Renal pelvis (tissue), 1 donor: ENCODE measurements at regions not wholly inside any gene's neighbourhood (a gene's known extent, or its start where the extent isn't known, plus 50 kb on each side); places are given as distances from the start of the nearest gene placed in this dataset.

Experiments
- DNase-seq: peaks from one replicate; pipeline ENCODE4 v3.0.0-alpha.2; 2013

GRCh38 chr2:215687149-215688031, 251.5 kb upstream of the FN1 start:
- DNase-seq = no peak

DNA sequence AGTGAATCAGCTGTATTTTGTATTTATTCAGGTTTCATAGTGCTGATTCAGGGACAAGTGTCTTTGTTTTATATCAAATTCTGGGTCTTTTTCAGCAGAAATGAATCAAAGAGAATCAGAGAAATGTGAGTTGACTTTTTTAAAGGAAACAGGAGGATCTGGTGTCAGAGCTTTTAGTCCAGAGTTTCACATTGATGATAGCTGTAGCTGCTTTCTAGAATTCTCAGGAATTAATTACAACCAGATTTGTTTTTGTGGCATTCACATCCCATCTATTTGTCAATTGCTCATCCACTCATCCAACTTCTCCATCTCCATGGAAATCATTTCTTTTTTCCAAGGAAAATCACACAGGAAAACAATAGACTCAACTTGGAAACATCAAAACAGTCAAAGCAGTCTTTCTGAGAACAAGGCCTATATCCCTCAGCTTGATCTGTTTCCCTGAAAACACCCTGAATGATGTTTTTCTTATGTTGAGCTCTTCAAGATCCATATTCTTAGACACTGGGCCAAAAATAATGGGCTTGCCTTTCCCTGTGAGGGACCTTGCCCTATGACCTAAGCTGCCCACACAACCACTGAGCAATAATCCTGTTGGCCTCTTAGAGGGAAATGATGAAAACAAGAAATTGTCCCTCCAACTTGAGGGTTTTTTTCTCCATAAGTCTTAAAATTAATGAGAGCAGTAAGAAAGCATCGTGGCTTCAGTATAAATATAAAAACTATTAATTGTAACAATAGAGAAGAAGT, 249.5 kb upstream of the FN1 start:
- DNase-seq = no peak

DNA sequence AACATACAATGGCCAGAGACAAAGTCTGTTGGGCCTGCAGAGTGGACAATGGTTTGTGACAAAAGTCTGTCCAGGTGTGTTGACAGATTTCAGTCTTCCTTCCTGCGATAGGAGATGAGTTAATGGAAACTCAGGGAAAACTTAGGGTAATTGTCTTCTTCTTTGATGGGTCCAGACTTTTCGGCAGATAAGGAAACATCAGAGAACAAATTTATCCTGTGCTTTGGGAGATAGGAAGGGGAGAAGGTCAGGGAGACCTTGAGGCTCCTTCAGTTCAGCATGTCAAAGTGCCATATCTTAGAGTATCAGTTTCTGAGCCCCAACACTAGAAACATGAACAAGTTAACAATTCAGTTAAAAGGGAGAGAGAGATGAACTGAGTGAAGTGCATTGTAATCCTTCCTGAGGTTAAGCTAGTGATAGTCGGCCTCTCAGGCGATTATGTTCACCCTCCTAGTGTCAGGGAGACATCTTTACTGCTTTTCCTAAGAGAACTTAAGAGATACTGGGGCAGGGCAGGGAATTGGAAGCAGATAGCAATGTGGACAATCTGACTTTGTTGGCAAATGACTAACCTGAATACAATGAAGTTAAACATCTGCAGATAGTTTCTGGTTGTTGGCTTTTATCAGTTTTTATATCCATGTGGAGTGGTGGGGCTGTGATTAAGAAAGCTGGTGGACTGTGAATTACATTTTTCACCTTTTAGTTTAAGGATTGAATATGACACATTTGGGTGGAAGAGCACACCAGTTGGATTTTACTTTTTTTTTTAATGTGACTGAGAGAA, 248.8 kb upstream of the FN1 start:
- DNase-seq = no peak

DNA sequence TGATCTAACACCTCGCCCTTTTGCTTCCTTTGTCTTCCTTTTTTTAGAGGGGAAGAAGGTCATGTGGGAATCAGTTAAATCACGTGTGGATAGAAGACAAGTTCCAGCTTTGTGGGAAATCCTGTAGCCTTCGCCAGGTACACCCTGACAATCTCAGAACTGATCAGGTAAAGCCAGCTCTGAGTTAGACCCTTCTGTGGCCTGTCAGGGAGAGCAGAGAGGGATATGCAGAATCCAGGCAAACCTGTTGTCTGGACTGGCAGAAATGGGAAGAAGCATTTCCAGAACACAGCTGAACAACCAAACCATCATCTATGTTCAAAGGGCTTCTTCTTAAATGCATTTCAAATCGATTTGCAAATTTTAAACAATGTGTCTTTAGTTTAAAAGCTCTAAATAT, 247.4 kb upstream of the FN1 start:
- DNase-seq = no peak

DNA sequence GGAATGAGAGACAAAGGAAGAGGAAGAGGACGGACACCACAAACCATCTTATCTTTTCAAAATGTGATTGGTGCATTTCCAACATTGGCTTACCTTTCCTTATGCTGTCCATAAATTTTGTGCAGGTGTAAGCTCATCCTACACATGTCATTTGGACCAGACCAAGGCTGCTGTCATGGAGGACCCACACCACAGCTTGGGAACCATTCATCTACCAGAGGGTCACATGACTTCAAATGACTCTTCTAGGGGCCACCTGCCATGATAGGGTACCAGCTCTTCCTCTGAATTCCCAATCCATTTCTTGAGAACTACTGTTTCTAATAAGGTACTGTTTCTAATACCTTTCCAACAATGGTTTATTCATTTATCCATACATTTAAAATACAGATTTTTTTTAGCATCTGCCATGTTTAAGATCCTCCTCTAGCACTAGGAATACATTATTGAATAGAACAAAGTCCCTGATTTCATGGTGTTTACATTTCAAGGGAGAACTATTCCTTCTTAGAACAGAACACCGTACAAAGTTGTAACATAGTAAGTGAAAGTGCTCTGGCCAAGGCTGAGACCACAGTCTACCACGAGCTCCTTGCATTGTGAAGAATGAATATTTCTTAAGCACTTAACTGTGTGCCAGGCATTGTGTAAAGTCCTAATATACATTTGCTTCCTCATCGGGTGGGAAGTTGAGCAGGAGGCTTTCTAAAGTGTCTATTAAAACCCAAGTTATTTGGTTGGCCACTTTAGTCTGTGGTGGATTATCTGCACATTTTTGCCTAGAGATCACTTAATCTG, 246.1 kb upstream of the FN1 start:
- no peak for DNase-seq

DNA sequence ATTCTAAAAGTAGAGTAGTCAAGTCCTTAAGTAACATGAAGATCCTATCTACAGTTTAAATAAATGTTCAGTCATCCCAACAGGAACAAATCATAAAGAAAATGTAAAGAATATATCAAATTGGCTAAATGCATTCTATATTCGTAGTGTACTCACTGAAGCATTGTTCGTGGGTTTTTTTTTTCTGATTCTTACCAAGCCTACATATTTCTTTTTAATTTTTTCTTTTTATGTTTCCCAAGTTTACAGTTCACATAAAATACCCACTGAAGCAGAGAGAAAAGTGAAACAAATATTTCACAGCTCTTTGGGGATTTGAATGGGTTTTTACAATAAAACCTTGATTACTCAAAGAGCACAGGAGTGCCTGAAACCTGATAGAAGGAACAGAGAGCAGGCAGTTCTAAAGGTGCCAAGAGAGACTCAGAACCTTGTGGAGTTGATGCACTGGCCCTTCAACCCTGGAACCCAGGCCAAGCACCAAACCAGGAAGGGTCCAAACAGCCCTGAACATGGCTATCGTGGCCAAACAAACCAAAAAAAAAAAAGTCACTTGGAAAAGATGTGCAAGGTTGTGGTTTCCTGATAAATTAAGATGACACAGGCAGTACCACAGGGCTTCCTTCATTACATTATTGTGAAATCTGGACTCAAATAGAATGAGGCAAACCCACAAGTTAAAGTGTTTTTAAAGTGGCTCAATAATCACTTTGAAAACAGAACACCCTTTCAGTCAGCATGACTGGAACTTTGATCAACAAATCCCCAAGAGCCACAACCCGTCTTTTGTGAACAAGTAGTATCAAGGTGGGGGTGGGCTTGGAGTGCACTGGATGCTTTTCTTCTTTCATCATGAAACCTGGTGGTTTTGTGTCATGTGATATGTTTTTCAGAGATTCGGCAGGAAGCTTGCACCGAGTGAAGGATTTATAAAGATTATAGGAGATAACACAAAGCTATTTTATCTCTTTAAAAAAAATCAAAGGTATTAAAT, 245.0 kb upstream of the FN1 start:
- DNase-seq = no peak

DNA sequence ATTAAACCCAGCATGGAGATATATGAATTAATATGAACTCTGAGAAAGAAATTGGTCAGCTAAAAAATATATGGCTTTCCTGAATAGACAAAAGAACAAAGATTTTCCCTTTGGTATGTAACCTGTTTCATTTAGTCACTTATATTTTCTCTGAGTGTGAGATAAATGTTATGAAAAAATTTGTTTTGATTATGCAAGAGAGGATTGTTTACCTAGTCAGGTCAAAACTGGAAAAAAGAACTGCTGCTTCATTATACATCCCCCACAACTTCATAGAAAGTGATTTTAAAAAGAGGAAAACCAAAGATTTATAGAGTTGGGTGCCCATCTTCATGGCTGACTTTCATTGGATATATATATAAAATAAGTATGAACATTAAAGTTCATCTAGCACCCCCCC, 242.2 kb upstream of the FN1 start:
- DNase-seq = no peak

GRCh38 chr2:215677481-215677880, 241.6 kb upstream of the FN1 start:
- no peak for DNase-seq

DNA sequence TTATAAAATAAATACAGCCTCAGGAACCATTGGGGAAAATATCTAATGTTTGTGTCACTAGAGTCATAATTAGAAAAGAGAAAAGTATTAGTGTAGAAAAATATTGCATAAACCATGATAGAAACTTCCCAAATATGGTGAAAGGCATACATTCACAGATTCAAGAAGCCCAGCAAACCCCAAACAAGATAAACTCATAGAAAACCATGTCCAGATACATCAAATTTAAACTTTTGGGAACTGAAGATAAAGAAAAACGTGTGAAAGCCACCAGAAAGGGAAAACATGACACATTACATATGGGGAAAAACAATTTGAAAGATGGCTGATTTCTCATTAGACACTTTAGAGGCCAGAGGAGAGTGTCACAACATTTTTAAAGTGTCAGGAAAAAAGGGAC, 236.5 kb upstream of the FN1 start:
- no peak for DNase-seq

DNA sequence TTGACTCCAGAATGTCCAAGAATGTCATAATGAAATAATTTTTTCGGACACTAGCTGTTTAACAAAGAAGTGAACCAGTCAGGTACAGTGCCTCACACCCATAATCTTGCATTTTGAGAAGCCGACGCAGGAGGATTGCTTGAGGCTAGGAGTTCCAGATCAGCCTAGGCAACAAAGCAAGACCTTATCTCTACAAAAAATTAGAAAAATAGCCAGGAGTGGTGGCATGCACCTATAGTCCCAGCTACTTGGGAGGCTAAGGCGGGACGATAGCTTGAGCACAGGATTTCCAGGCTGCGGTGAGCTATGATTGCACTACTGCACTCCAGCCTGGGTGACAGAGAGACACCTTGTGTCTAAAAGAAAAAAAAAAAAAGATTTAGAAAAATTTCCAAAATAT, 235.8 kb upstream of the FN1 start:
- no peak for DNase-seq

DNA sequence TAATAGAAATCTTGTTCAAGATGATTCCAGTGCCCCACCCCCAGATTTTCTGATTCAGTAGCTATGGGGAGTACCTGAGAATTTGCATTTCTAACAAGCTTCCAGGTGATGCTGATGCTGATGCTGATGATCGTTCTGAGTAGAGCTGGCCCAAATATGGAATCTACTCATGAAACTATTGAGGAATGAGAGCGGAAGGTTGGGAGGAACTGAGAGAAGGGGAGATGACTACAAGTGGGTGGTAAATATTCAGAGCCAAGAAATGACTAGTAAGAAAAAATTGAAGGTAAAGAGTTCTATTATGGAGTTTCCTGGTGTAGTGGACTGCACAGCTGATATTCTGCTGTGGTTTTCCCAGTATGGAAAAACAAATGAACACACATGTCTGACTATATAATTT, 235.4 kb upstream of the FN1 start:
- DNase-seq = no peak

- no peak for DNase-seq
These were observed 234.5 kb upstream of the FN1 start for GRCh38 chr2:215670396-215670795.

DNA sequence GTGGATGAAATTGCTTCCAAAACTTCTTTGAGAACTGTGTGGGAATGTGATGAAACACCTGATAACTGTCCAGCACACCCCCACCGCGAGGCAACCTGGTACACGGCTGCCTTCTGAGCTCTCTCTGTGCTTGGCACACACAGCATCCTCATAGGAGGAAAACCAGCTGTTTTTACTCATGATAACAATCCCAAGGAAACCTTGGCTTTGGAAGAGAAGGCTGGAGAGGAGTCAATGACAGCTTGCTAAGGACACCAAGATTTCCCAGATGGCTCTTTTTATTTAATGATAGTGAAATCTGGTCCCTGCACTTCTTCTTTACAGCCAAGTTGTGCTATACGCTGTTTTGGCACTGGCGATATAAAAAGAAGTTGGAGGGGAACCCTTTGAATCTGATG, 232.5 kb upstream of the FN1 start:
- DNase-seq = no peak

GRCh38 chr2:215667585-215668377, 231.9 kb upstream of the FN1 start:
- DNase-seq = no peak

DNA sequence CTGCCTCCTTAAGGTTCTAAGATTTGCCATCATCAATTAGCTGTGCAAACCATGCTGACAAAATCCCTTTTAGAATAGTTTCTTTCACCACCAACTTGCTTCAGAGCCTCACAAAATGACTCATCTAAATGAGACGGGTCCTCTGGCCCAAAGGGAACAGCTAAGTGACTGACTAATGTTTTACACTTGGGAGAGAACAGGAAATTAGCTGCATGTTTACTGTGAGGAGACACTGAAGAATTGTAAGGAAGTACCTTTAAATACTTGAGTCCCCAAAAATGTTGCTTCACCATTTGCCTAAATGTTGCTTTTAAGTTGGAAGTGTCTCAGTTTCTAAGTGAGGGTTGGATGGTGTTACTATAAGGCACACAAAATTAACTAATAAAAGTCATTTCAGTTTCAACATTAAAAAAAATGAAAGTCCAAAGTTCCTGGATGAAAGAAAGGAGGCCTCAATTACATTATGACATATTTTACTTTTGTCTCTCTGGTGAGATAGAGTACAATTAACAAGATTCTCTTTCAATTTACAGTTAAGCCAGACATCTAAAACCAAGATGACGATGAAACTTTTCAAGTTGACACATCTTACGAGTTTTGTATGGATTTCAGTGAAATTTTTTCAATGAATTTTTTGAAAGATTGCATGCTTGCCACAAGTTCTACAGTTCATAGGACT, 229.1 kb upstream of the FN1 start:
- no peak for DNase-seq

- no peak for DNase-seq
These were observed 226.8 kb upstream of the FN1 start for GRCh38 chr2:215662715-215663114.

GRCh38 chr2:215660687-215661086, 224.8 kb upstream of the FN1 start:
- no peak for DNase-seq

- DNase-seq = no peak
These were observed 223.8 kb upstream of the FN1 start for GRCh38 chr2:215659650-215660049.
